HG03064 (cell line): ENCODE measurements at regions not wholly inside any gene's neighbourhood (a gene's known extent, or its start where the extent isn't known, plus 50 kb on each side); places are given as distances from the start of the nearest gene placed in this dataset.

ENCODE experiments used
- ATAC-seq: cut with Tn5 transposase; IDR thresholded peaks from one replicate; pipeline ENCODE4 v1.9.1; 2021; ENCODE audit warnings: low read depth; ENCODE audit not compliant: unreplicated experiment

DNA sequence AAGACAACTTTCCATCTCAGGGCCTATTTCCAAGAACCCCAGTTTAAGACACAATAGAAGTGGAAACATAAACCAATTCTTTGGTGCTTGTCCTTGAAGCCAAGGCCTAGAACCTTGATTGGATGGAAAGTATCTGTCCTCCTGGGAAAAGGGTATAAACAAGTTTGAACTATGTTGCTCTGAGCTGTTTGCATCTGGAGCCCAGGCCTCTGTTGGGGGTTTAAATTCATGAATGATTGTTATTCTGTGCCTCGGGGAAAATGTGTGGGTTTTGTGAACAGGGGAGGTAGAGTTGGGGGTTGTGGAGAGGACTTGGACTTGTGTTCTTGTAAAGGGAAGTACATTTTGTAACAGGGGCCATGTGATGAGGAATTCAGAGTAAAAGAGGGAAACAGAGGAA lies 406.1 kb downstream of the SLC4A3 start:
- no peak for ATAC-seq

DNA sequence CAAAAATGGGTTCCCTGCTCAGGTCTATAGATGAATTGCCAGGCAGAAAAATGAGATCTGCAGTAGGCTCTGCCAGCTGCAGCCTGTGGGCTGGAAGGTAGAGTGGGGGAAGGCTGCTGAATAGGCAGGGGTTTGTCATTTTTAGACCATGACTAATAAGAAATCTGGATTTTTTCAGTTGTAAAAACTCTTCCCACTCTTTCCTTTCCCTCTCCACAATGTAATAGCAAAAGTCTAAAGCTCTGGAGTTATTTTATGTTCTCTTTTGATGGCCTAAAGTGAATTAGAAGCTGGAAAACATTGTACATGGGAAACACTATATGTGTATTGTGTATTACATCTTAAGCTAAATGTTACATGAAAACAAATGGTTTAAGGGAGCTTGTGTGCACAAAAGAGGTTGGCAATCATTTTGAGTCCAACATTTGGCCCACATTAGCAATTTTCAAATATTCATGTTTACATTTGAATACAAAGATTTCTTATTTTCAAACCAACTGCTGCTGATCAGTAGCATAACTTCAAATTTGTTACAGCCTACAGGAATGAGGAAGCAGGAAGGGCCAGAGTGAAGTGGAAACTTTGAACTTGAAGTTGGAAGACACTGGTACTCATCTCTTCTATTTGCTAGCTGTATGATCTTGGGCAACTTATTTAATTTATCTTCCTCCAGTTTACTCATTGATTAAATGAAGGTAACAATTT lies 407.1 kb downstream of the SLC4A3 start:
- no peak for ATAC-seq

DNA sequence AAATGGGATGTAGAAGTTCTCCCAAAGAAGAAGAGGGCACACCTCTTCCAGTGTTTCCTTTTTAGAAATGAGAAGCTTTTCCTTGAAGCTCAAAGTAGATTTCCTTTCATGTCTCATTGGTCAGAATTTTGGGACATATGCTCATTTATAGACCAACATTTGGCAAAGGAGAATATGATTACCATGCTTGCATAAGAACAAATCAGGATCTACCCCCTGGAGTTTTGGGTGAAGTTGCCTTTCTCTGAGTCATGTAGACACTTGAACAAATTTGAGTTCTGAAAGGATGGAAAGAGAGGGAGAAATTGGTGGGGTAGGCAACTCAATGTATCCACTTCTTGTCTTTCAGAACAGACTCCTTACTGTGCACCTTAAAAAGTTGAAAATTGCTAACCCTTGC lies 409.0 kb downstream of the SLC4A3 start:
- ATAC-seq = no peak

- ATAC-seq = no peak
Measured at GRCh38 chr2:220040346-220040745, 412.9 kb downstream of the SLC4A3 start.

GRCh38 chr2:220041447-220041846 lies 414.0 kb downstream of the SLC4A3 start:
- ATAC-seq = no peak

- ATAC-seq = no peak
Measured at GRCh38 chr2:220043155-220043989, 415.9 kb downstream of the SLC4A3 start.

- ATAC-seq = no peak
Measured at GRCh38 chr2:220043990-220044335, 416.5 kb downstream of the SLC4A3 start.

DNA sequence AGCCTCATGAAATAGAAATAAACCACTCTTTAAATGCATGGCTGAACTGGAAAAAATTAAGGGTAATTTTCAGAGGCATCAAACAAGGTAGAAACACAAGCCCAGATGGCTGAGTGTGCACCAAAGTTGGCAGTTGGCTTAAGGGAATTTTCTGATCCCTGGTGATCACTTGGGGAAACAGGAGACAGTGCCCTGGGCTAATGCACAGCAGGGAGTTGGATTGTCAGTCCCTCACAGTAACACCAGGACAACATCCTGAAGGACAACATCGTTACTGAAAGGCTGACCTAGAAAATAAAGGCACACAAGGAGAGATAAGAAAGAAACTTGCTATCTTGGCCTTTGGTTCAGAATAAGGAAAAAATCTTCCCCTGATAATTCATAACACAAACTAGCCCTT lies 417.0 kb downstream of the SLC4A3 start:
- no peak for ATAC-seq

DNA sequence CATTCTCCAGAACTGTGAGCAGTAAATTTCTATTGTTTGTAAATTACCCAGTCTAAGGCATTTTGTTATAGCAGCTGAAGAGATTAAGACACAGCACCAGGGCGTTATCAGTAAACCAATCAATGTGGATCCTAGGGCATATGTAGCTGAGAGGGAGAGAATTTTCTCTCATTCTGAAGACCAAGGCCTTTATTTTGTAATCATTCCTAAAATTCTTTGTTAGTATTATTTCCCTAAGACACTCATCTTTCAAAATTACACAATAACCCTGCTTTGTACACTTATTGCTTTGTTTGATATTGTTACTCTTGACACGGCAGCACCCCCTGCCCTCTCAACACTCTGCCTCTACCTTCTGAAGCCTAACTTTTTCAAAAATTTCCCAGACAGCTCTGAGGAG lies 419.1 kb downstream of the SLC4A3 start:
- no peak for ATAC-seq

DNA sequence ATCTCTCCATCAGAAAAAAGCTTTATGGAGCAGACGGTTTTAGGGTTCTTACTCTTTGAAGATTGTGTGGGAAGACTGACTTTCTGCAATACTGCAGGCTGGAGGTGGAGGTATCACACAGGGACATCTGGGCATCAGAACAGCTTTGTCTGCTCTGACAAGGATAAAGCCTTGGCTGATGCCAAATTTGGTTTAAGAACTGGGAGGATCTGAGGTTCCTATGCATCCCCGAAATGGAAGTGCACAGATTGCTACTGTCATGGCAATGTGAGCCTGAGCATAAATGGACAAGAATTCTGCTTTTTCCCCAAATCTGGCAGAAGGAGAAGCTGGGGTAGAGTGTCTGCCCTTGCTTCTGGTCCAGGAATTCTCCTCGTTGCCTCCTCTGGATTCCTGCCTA lies 424.3 kb downstream of the SLC4A3 start:
- ATAC-seq = no peak

GRCh38 chr2:220053919-220054318 lies 426.5 kb downstream of the SLC4A3 start:
- no peak for ATAC-seq

- ATAC-seq = no peak
Measured at GRCh38 chr2:220057391-220057790, 430.0 kb downstream of the SLC4A3 start.

DNA sequence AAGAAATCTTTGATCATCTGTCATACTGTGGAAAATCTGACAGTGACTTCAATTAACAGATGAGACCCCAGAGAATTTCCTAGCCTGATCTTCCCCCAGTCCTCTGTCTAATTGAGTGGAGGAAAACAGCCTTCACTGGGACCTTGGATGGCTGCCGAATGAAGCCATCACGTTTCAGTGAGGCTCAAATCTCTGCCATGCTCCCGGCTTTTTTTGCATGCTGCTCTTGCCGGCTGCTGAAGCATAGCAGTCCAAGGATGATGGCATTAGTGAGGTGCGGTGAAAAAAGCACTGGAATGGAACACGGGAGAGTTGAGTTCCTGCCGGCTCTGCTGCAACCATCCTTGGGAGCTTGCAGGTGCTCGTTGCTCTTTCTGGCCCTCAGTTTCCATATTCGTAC lies 430.5 kb downstream of the SLC4A3 start:
- no peak for ATAC-seq

DNA sequence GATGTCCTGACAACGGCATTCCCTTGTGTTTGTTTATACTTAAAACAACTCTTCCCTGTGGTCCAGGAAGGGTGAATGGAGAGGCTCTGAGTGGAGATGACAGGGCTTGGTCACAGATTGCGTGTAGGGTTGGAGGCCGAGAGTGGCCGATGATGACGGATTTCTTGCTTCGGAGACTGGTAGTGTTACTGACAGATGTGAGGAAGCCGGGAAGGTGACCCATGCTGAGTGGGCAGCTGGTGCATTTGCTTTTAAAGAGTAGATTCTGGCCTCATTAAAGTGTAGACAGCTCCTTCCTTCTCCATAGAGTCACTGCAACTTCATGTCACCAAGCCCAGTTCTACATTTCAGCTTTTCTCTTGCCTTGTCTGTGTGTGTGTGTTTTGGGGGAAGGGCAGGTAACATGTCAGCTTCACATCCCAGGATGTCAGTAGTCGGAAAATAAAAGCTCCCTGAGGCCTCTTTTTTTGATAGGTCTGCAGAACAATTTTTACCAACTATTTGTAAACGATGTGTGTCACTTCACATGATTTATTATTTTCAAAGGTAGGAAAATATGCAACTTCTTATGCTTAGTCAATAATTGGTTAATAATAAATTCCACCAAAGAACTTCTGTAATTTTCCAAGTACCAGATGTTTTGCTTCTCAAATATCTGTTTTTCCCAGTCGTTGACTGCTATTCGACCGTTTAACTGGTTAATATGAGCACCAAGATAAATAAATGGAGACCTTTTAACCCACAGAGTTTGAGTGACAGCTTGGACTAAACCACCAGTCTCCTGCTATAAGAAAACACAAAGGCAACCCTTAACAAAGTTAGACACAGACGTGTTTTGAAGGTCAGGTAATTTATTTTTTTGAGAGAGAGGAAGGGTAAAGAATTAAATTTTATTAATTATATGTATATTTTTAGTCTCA lies 436.9 kb downstream of the SLC4A3 start:
- no peak for ATAC-seq

DNA sequence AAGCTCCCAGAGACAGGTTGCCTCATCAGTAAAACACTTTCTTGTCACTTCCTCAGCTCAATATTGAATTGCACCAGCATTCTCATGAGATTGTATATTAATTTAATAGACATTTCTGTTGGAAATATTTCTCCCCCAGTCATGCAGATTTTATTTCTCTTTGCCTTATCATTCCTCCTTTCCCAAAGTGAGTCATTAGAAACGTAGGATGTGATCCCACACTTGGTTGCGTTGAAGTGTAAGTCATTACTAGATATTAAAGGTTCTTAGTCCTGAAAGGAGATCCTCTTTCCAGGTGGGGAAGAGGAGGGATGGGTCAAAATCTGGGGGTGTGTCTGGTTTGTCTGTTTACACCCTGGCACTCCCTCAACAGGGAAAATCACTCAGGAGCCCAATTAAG lies 438.2 kb downstream of the SLC4A3 start:
- no peak for ATAC-seq

DNA sequence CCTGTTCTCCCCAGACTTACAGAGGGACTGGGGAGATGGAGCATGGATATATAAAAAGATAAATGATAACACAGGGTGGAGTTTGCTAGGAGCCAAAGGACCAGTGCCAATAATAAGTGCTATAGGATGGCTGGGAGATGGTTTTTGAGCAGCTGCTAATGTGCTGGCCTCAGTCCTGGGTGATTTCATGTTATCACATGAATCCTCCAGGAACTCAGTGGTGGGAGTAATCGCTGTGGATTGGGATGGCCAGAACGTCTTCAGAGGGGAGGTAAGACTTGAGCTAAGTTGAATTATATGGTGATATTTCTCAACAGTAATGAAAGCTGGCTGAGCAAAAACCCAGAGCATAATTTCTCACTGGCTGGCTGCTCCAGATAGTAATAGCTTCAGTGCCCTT lies 441.4 kb downstream of the SLC4A3 start:
- ATAC-seq = no peak

DNA sequence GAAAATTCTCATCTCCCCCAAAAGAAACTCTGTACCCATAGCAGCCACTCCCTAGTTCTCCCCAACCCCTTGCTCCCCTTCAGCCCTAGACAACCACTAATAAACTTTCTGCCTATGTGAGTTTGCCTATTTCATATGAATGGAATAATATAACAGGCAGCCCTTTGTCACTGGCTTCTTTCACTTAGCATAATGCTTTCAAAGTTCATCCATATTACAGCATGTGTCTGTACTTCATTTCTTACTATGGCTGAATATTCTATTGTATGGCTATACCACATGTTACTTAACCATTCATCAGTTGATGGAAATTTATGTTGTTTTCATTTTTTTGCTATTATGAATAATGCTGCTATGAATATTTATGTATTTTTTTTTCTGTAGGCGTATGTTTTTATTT lies 442.9 kb downstream of the SLC4A3 start:
- no peak for ATAC-seq

GRCh38 chr2:220071696-220072095 lies 444.3 kb downstream of the SLC4A3 start:
- no peak for ATAC-seq

DNA sequence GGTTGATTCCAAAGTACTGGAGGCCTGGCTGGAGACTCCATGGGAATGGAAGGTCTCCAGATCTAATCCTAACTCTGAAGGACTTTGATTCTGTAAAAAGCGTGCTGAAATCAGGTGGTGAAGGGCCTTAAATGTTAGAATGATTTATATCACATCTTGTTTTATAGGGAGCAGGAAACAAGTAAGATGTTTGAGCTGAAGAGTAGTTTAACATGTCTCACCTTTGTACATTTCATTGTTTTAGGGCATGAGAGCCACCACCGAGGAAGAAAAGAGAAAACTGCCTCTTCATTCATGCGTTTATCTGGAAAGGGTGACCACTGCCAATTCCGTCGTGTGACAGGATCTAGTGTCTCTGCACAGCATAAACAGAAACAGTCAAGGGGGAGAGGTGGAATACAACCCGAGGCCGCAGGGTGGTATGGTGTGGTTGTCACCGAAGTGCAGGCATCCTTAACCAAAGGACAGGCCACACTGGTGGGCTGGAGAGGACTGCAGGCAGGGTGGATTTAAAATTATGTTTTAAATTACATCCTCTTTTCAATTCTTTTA lies 445.3 kb downstream of the SLC4A3 start:
- no peak for ATAC-seq

DNA sequence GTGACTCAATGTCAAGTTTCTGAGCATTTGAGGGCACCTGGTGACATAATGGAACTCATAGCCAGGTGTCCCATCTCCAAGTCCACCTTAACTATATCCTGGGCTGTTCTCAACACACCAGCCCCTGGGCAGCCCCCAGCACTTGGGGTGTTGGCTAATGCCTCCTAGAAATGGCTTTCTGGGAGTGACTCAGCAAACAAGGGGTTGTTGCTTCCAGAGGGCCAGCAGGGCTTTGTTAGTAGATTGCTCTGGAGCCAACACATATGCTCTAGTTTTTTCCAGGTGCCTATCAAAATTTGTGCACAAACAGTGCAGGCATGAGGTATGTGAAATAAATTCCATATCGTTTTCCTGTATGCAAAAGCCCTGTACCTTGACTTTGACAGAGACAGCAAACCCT lies 448.4 kb downstream of the SLC4A3 start:
- ATAC-seq = no peak

DNA sequence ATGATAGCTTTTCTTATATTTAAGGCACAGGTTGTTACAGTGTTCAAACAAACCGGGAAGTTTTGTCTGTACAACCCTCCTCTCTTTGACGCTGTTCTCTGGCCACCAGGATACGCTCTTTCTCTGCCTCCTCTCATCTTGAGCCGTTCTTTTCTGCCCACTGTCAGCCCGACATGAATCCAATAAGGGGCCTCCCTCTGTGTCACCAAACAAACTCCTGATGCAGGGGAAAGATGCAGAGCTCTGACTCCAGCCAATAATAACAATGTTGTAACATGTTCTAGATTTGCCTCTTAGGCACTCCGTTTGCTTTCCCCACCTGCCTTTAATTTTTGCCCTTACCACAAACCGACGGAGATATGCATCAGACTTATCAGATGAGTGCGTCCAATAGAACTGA lies 449.3 kb downstream of the SLC4A3 start:
- ATAC-seq = no peak
